Esophagus squamous epithelium (tissue), 4 donors: ENCODE measurements at regions not wholly inside any gene's neighbourhood (a gene's known extent, or its start where the extent isn't known, plus 50 kb on each side); places are given as distances from the start of the nearest gene placed in this dataset.

Source experiments
- POLR2A ChIP-seq, 4 donors: fragments of 450-650 bp; IDR thresholded peaks; one replicate each; pipeline ENCODE4 v1.6.1; 2017; ENCODE audit warnings: antibody characterized with exemption in 4 of 4, mild to moderate bottlenecking in 4 of 4, moderate library complexity in 3 of 4
- TF ChIP-seq, protein P1 (sequence below), 6 experiments: fragments of 450-650 bp in 4 of 6; fragments of 200-600 bp in 2 of 6; sonication (generic) in 2 of 6; IDR thresholded peaks; one replicate each; pipeline ENCODE4 v1.5.1; 2016 to 2019; ENCODE audit warnings: antibody characterized with exemption in 6 of 6, mild to moderate bottlenecking in 4 of 6, moderate library complexity in 4 of 6

DNA sequence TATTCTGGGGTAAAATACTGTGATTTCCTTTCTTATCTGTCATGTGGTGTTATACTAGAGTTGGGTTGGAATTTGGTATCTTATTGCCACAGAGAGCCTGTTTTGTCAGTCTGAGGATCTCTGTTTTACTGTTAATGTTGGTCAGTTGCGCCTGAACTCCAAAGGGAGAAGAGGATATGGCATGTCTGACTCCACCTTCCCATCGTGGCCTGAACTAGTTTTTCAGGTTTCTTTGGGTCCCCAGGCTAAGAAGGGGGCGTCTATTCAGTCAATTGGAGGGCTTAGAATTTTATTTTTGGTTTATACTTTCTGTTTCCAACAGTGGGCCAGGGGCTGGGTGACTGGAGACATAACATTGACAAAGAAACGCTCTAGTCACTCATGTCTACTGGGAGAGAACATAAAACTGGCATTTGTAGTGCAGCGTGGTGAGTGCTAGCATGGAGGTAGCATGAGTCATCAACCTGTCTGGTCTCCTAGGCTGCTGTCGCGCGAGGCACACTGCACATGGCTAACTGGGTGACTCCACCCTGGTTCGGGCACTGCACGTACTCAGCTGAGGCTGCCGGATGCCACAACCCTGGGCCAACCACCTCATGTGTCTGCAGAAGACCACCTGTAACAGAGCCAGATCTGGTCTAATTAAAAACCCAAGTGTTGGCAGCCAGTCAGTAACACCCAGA is 120.1 kb upstream of the OR9Q1 start:
- no peak for TF ChIP-seq POLR2A (IDR thresholded peaks at IDR 0.05)
- TF ChIP-seq, protein P1, sequence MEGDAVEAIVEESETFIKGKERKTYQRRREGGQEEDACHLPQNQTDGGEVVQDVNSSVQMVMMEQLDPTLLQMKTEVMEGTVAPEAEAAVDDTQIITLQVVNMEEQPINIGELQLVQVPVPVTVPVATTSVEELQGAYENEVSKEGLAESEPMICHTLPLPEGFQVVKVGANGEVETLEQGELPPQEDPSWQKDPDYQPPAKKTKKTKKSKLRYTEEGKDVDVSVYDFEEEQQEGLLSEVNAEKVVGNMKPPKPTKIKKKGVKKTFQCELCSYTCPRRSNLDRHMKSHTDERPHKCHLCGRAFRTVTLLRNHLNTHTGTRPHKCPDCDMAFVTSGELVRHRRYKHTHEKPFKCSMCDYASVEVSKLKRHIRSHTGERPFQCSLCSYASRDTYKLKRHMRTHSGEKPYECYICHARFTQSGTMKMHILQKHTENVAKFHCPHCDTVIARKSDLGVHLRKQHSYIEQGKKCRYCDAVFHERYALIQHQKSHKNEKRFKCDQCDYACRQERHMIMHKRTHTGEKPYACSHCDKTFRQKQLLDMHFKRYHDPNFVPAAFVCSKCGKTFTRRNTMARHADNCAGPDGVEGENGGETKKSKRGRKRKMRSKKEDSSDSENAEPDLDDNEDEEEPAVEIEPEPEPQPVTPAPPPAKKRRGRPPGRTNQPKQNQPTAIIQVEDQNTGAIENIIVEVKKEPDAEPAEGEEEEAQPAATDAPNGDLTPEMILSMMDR (IDR thresholded peaks at IDR 0.05) = no peak
